Skeletal muscle tissue (tissue), 3 donors: ENCODE measurements at regions not wholly inside any gene's neighbourhood (a gene's known extent, or its start where the extent isn't known, plus 50 kb on each side); places are given as distances from the start of the nearest gene placed in this dataset.
A peak's percentile ranks its signal among the peaks of the same experiment; 100 is the strongest.

Experiments
- H3K27ac ChIP-seq: one replicate; pipeline ENCODE4 v1.7.0; 2013; ENCODE audit warnings: mild to moderate bottlenecking, low read depth, low read length, inconsistent platforms
- H3K27me3 ChIP-seq, 3 donors: one replicate each; pipeline ENCODE4 v1.7.0; 2013; ENCODE audit warnings: low read length in 3 of 3; ENCODE audit not compliant: control insufficient read depth in 3 of 3, insufficient read depth in 3 of 3
- H3K36me3 ChIP-seq, 3 donors: one replicate each; pipeline ENCODE4 v1.7.0; 2013; ENCODE audit warnings: low read length in 3 of 3; ENCODE audit not compliant: control insufficient read depth in 3 of 3, insufficient read depth in 3 of 3
- H3K4me1 ChIP-seq, 3 donors: one replicate each; pipeline ENCODE4 v1.7.0; 2013; ENCODE audit warnings: low read length in 3 of 3, mild to moderate bottlenecking in 3 of 3; ENCODE audit not compliant: control insufficient read depth in 3 of 3, insufficient read depth in 3 of 3
- H3K4me3 ChIP-seq, 3 donors: one replicate each; pipeline ENCODE4 v1.7.0; 2013; ENCODE audit warnings: low read length in 3 of 3
- H3K9ac ChIP-seq, 3 donors: one replicate each; pipeline ENCODE4 v1.7.0; 2013; ENCODE audit warnings: low read length in 3 of 3, mild to moderate bottlenecking in 3 of 3, moderate library complexity in 2 of 3, low read depth in 1 of 3
- H3K9me3 ChIP-seq, 3 donors: one replicate each; pipeline ENCODE4 v1.7.0; 2013; ENCODE audit warnings: low read length in 3 of 3; ENCODE audit not compliant: control insufficient read depth in 3 of 3
- donor health status: Osteomylitis.

DNA sequence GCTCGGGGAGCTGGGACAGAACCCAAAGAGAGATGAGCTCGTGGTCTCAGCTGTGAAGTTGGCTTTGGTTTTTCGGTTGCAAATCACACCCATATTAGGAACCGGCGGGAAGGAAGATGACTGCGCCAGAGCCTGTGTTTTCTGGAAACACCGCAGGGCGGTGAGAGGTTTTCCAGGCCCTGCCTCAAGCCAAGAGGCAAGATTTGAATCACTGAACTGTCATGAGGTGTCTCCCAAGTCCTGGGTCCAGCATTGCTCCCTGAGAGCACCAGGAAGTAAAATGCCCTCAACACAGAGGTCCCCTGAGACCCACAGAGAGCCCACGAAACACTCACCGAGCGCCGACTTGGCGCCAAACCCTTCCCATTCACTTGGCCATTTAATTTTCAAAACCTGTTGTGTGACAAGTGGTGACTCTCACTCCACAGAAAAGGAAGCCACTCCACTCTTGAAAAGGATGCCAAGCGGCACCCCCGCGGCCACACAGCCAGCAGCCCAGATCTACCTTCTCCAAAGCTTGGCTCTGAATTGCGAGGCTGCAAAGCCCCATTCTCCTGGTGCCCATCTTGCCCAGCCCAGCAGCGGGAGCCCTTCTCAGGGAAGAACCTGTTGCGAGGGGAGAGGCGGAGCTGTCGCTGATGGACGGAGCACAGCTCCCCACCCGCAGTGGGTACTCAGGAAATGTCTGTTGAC is 99.0 kb upstream of the RUNX3 start:
- peaks cover 2 to 27% (median 12%) of the 10 kb centered on the region in 3 donors for H3K27me3 ChIP-seq
- no peak overlapping the region for H3K4me3 ChIP-seq
- H3K36me3 ChIP-seq, result no peaks in the 10 kb centered on the region
- H3K9me3 ChIP-seq, result no peaks in the 10 kb centered on the region
- no peak overlapping the region for H3K9ac ChIP-seq
- H3K4me1 ChIP-seq, result peaks cover 0 to 13% (median 5%) of the 10 kb centered on the region in 3 donors
- H3K27ac ChIP-seq, result no peak overlapping the region

DNA sequence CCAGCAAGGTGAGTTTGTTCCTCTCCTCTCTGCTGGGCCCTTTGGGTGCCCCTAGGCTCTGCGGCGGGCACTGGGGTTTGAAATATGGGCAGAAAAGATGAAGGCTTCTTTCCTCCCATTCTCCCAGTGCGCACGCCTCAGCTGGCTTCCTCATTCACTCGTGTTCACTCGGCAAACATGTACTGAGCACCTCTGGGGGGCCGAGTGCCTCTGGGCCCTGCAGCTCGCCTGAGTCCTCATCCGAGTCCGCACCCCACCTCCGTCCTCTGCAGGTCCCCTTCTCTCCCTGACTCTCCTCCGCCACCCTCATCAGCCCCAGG is 98.5 kb upstream of the RUNX3 start:
- H3K4me1 ChIP-seq, result peaks cover 0 to 10% (median 4%) of the 10 kb centered on the region in 3 donors
- H3K27ac ChIP-seq, result no peak overlapping the region
- no peak overlapping the region for H3K9ac ChIP-seq
- peaks cover 2 to 27% (median 12%) of the 10 kb centered on the region in 3 donors for H3K27me3 ChIP-seq
- H3K4me3 ChIP-seq, result no peak overlapping the region
- no peaks in the 10 kb centered on the region for H3K36me3 ChIP-seq
- no peaks in the 10 kb centered on the region for H3K9me3 ChIP-seq

DNA sequence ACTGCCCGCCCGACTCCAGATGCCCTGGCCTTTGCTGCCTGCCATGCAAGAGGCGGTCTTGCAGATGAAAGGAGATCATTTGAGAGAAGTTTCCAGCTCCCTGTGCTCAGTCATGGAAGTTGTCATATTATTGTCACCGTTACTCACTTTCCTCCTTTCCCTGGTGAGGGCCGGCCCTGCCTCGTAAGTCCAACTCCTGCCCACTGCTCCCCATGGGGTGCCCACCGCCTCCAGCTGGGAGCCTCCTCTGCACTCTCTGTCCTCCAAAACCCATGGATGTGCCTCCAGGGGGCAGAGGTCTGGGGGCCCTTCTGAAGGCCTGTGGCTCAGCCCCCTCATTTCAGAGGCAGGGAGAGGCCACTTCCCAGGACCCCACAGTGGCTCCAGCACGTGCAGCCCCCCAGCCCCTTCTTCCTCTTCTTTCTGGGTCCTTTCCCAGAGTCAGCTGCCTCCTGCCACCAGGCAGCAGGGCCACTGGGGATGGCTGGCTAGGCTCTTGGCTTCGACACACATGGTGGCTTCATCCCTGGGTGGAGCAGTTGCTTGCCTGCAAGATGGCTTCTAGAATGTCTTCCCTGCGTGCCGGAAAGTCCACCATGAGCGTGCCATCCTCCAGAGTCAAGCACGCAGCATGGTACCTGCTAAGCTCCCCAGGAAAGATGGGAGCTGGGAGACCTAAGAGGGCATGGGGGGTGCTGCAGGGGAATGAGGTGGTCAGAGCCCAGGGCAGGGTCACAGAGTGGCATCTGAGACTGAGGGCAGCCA is 97.9 kb upstream of the RUNX3 start:
- H3K27me3 ChIP-seq, result peaks cover 2 to 27% (median 12%) of the 10 kb centered on the region in 3 donors
- no peaks in the 10 kb centered on the region for H3K36me3 ChIP-seq
- peaks cover 0 to 6% (median 2%) of the 10 kb centered on the region in 3 donors for H3K4me1 ChIP-seq
- H3K9ac ChIP-seq, result no peak overlapping the region
- no peaks in the 10 kb centered on the region for H3K9me3 ChIP-seq
- no peak overlapping the region for H3K4me3 ChIP-seq
- no peak overlapping the region for H3K27ac ChIP-seq

DNA sequence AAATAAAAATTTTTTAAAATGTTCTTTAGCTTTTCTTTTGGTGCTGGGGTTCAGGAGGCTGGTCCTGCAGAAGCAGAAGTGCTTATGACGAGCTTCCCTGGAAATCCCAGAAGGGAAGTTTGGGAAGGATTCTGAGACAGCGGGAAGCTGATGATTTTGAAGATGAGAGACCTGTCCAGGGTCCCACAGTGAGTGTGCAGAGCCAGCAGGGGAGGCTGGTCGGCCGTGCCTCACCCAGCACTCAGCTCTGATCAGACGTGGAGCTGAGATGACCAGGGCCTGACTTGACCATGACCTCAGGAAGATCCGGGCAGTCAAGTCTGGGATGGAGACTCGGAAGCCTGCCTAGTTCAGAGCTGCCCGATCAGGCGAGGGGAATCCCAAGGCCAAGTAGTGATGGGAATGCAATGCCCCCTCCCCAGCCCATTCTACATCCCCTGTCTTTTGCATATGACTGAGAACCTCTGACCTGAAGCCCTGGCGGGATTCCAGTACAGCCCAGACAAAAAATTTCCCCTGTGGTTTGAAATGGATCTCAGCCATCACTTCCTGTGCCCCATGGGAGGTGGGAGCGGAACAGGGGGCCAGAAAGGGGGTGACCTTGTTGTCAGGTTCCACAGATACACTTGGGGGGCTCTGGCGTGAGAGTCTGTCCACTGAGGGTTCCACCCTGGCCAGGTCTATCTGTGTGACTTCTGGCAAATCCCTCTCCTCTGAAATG is 96.8 kb upstream of the RUNX3 start:
- Histone ChIP-seq H3K9me3 (no peaks in the 10 kb centered on the region), H3K4me3 (no peak overlapping the region), H3K27ac (no peak overlapping the region), H3K4me1 (peaks cover 4 to 6% (median 5%) of the 10 kb centered on the region in 3 donors), H3K36me3 (no peaks in the 10 kb centered on the region), H3K9ac (no peak overlapping the region), H3K27me3 (peaks cover 2 to 24% (median 12%) of the 10 kb centered on the region in 3 donors)

DNA sequence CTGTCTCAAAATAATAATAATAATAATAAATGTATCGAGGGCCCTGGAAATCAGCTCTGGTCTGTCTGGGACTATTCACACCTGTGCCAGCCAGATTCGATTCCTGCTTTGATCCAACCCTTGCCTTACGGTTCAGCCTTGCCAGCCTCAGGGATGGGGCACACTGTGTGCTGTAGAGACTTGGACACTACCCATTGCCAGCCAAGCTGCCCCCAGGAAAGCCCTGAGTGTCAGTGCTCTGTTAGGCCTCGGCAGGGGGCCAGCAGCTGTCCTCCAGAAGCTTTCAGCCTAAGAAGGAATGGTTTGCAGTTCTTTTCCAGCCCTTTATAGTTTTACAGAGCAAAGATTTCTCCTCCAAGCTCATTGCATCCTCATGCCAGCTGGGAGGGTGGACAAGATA is 96.2 kb upstream of the RUNX3 start:
- Histone ChIP-seq H3K4me3 (no peak overlapping the region), H3K36me3 (no peaks in the 10 kb centered on the region), H3K9ac (no peak overlapping the region), H3K4me1 (peaks cover 4 to 6% (median 5%) of the 10 kb centered on the region in 3 donors), H3K27ac (no peak overlapping the region), H3K27me3 (peaks cover 2 to 24% (median 12%) of the 10 kb centered on the region in 3 donors), H3K9me3 (no peaks in the 10 kb centered on the region)

DNA sequence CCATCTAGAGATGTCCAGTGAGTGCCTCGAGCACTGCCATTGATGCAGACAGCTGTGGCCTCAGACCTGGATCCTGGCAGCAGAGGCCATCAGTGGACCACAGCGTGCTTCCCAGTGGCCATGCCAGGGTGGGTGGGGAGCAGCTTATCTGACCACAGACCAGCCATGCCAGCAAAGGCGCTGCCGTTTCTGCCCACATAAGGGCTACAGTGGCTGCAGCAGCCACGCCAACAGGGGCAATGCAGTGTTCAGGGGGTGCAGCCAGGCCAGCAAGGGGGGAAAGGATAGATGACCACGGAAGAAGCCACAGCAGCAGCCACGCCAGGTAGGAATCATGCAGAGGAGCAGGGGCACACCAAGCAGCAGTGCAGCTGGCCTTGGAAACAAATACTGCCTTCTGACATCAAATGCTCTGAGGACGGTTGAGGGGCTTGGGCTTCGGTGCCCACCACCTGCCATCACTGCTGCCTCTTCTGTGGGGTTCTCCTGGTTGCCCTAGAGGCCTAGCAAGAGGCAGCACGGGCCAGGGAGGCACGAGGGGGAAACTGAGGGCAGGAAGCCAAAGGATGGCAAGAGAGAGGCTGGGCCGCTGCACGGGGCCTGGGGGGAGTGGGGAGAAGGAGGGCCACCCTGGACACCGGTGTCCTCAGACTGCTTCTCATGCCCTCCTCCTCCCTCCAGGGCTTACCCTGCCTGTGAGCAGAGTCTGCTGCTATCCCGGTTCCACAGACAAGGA is 94.7 kb upstream of the RUNX3 start:
- Histone ChIP-seq H3K27me3 (peaks cover under 1 to 24% (median 6%) of the 10 kb centered on the region in 3 donors), H3K9ac (no peak overlapping the region), H3K4me3 (no peak overlapping the region), H3K9me3 (no peaks in the 10 kb centered on the region), H3K36me3 (no peaks in the 10 kb centered on the region), H3K27ac (no peak overlapping the region), H3K4me1 (peaks cover 4 to 6% (median 5%) of the 10 kb centered on the region in 3 donors)

DNA sequence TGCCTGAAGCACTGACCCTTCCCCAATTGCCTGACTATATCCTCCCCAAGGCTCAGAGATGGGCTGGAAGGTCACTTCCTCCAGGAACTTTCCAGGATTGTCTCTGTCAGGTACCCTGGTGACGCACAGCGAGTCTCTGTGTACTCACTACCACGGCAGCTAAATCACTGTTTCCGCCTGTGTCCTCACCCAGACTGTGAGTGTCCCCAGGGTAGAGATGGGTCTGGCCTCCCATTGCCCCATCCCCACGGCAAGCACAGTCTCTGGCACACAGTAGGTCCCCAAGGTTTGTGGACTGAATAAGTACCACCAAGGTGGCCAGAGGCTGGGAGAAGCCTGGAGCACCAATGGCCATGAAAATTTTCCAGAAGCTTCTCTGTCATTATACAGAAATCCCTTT is 93.8 kb upstream of the RUNX3 start:
- Histone ChIP-seq H3K27ac (no peak overlapping the region), H3K9ac (no peak overlapping the region), H3K4me1 (peaks cover 4 to 6% (median 5%) of the 10 kb centered on the region in 3 donors), H3K9me3 (no peaks in the 10 kb centered on the region), H3K36me3 (no peaks in the 10 kb centered on the region), H3K27me3 (peaks cover 0 to 20% (median 3%) of the 10 kb centered on the region in 3 donors), H3K4me3 (no peak overlapping the region)

DNA sequence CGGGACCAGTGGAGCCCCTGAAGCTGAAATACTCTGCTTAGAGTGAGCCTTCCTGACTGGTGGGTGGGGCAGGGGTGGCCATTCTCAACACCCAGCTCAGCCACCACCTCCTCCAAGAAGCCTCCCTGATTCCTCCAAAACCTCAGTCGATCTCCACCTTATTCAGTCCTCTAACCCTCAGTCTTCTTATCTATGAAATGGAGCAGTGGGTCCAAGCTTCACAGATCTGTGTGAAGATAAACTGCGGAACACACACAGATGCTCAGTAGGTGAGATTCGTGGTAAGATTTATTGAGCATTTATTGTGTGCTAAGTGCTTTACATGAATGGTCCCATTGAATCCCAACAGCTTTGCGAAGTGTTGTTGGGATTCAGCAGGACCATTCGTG is 93.1 kb upstream of the RUNX3 start:
- peaks cover 0 to 17% (median 3%) of the 10 kb centered on the region in 3 donors for H3K27me3 ChIP-seq
- H3K4me3 ChIP-seq, result no peak overlapping the region
- no peak overlapping the region for H3K9ac ChIP-seq
- no peak overlapping the region for H3K27ac ChIP-seq
- peaks cover 4 to 6% (median 5%) of the 10 kb centered on the region in 3 donors for H3K4me1 ChIP-seq
- H3K36me3 ChIP-seq, result no peaks in the 10 kb centered on the region
- no peaks in the 10 kb centered on the region for H3K9me3 ChIP-seq

DNA sequence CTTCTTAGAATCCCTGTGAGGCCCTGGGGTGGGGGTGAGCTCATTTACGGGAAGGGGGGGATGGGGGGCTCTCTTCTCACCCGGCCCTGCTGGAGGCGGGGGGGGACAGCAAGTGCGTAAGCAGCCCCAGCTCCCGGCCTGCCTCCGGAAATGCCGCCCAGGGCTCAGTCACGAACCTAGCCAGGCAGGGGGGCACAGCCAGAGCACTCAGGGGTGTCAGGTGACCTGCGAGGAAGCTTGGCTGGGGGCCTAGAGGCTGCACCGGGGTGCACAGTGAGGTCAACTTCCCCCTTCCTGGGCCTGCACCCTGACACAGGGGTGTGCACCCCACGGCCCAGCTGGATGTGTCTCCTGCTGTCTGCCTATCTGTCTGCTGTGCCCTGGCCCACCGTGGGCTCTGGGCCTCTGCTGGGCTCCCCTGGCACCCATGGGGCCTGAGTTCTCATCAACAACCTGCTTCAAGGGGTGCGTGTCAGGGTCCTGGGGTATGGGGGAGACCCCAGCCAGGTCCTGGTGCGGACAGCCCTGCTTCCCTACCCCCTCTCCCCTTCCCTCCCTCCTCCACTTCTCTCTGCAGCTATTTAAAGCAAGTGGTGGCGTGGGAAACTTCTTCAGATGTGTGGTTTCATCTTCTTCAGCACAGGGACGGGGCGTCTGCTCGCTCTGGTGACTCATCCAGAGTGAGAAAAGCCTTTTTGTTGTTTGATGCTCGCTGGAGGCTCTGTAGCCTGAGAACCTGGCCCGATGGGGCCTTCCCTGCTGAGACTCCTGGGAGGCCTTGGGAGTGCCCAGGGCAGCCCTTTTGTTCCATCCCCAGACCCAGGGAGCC is 92.5 kb upstream of the RUNX3 start:
- H3K4me1 ChIP-seq, result peaks cover 4 to 6% (median 5%) of the 10 kb centered on the region in 3 donors
- H3K4me3 ChIP-seq, result no peak overlapping the region
- peak overlapping the region; percentile 30 for H3K27ac ChIP-seq
- peaks cover 0 to 12% (median 8%) of the 10 kb centered on the region in 3 donors for H3K27me3 ChIP-seq
- H3K9me3 ChIP-seq, result no peaks in the 10 kb centered on the region
- no peaks in the 10 kb centered on the region for H3K36me3 ChIP-seq
- no peak overlapping the region for H3K9ac ChIP-seq
